CD4-positive, alpha-beta T cell (primary cell): ENCODE measurements at regions not wholly inside any gene's neighbourhood (a gene's known extent, or its start where the extent isn't known, plus 50 kb on each side); places are given as distances from the start of the nearest gene placed in this dataset.

Experiments used
- ATAC-seq: fragments of 200-7000 bp; cut with Tn5 transposase; one replicate; pipeline ENCODE4 v1.10.0; 2022; ENCODE audit warnings: mild to moderate bottlenecking; ENCODE audit not compliant: poor library complexity
- CTCF ChIA-PET: fragments of 350-600 bp; sonication (Branson Sonifier 250); formaldehyde crosslinking; loops from one replicate; lab custom pipeline; 2021; ENCODE audit warnings: antibody characterized with exemption, inconsistent platforms; lab: Charles Lee
- POLR2A ChIA-PET: fragments of 350-600 bp; sonication (Branson Sonifier 250); formaldehyde crosslinking; loops from one replicate; lab custom pipeline; 2021; ENCODE audit warnings: antibody characterized with exemption, inconsistent platforms; lab: Charles Lee
- DNase-seq, 14 experiments: peaks; one replicate each; pipeline ENCODE4 v3.0.0-alpha.2; 2013 to 2020; ENCODE audit warnings: mixed read lengths in 2 of 14
- H3K27ac ChIP-seq, 2 donors: one replicate each; pipeline versions ENCODE4 v1.5.1 to v1.7.0; 2013; ENCODE audit warnings: low read length in 2 of 2, low read depth in 1 of 2, mild to moderate bottlenecking in 1 of 2
- H3K27me3 ChIP-seq, 2 experiments: 1 replicate in 1 of 2; 2 replicates in 1 of 2; pipeline versions ENCODE4 v1.6.1 to v1.7.0; 2013; ENCODE audit warnings: low read length in 2 of 2, control low read depth in 1 of 2, mild to moderate bottlenecking in 1 of 2, moderate library complexity in 1 of 2; ENCODE audit not compliant: insufficient read depth in 2 of 2, control insufficient read depth in 1 of 2
- H3K36me3 ChIP-seq: one replicate; pipeline ENCODE4 v1.6.1; 2013; ENCODE audit warnings: low read length, control low read depth; ENCODE audit not compliant: insufficient read depth
- H3K4me1 ChIP-seq: one replicate; pipeline ENCODE4 v1.6.1; 2013; ENCODE audit warnings: low read length, control low read depth; ENCODE audit not compliant: insufficient read depth
- H3K4me3 ChIP-seq: one replicate; pipeline ENCODE4 v1.5.1; 2013; ENCODE audit warnings: mild to moderate bottlenecking, low read length, moderate library complexity
- H3K9me3 ChIP-seq, 2 experiments: 1 replicate in 1 of 2; 2 replicates in 1 of 2; pipeline versions ENCODE4 v1.6.1 to v1.7.0; 2013; ENCODE audit warnings: low read length in 2 of 2, mild to moderate bottlenecking in 2 of 2, control low read depth in 1 of 2, moderate library complexity in 1 of 2; ENCODE audit not compliant: control insufficient read depth in 1 of 2, insufficient read depth in 1 of 2
- H3K27ac Mint-ChIP-seq: one replicate; pipeline ENCODE4 v1.8.0; 2020; ENCODE audit warnings: mixed read lengths
- H3K27me3 Mint-ChIP-seq: one replicate; pipeline ENCODE4 v1.8.0; 2021; ENCODE audit warnings: mixed read lengths
- H3K36me3 Mint-ChIP-seq: one replicate; pipeline ENCODE4 v1.8.0; 2021; ENCODE audit warnings: low read depth, mixed read lengths
- H3K4me1 Mint-ChIP-seq: one replicate; pipeline ENCODE4 v1.8.0; 2021; ENCODE audit warnings: low read depth, mixed read lengths
- H3K4me3 Mint-ChIP-seq: one replicate; pipeline ENCODE4 v1.8.0; 2020; ENCODE audit warnings: mild to moderate bottlenecking, mixed read lengths
- H3K9me3 Mint-ChIP-seq: one replicate; pipeline ENCODE4 v1.8.0; 2020; ENCODE audit warnings: mixed read lengths
- CTCF ChIP-seq: fragments of 200-600 bp; IDR thresholded peaks from one replicate; pipeline ENCODE4 v1.8.0; 2022; ENCODE audit warnings: antibody characterized with exemption, mild to moderate bottlenecking
- intact Hi-C, 2 experiments: fragments of 100-400 bp; cut with DNase I in 1 of 2; cut with micrococcal nuclease in 1 of 2; formaldehyde crosslinking; loops; one replicate each; pipeline versions ENCODE4 v1.15.1 to v1.9.0; 2023 to 2025; cut with DNase I, micrococcal nuclease

GRCh38 chr9:24073666-24074065 is 247.6 kb upstream of the ELAVL2 start:
- Mint-ChIP-seq H3K27me3 (no peaks in the 10 kb centered on the region), H3K9me3 (peaks cover 20% of the 10 kb centered on the region), H3K27ac (no peak overlapping the region), H3K36me3 (no peaks in the 10 kb centered on the region), H3K4me1 (no peaks in the 10 kb centered on the region), H3K4me3 (no peak overlapping the region)
- CTCF ChIA-PET, result no interaction called here
- no peak overlapping the region for H3K4me3 ChIP-seq
- intact Hi-C loops, result no loop called here
- ATAC-seq (no peak), DNase-seq (no peak)
- TF ChIP-seq CTCF, result no peak
- H3K4me1 ChIP-seq, result no peaks in the 10 kb centered on the region
- POLR2A ChIA-PET, result no interaction called here
- H3K36me3 ChIP-seq, result no peaks in the 10 kb centered on the region
- H3K27me3 ChIP-seq, result no peaks in the 10 kb centered on the region
- peaks cover 0 to 12% of the 10 kb centered on the region in 2 experiments for H3K9me3 ChIP-seq
- no peak overlapping the region for H3K27ac ChIP-seq

DNA sequence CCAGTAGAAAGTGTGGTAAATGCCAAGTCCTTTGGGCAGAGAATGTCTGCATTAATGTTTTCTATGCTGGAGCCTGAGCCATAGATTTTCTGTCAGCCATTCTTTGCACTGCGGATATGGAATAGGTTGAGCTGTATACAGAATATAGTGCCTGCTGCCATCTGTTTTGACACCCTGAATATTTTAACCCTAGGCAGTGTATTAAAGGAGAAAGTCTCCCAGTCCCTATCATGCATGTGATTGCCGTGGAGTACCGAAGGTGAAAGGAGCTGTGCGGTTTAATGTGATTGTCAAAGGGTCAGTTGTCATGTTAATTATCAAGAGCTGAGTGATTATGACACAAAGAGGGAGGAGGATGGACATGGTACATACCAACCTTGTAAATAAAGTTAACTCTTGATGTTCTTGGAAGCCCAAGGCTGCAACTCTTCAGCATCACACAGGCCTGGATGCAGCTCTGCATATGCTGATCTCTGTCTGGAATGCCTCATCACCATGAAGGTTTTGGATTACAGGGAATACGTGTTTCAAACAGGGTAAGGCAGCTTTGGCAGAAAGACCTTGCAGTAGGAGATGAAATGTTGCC is 247.1 kb upstream of the ELAVL2 start:
- Mint-ChIP-seq H3K27ac (no peak overlapping the region), H3K27me3 (no peaks in the 10 kb centered on the region), H3K9me3 (peaks cover 17% of the 10 kb centered on the region), H3K36me3 (no peaks in the 10 kb centered on the region), H3K4me3 (no peak overlapping the region), H3K4me1 (no peaks in the 10 kb centered on the region)
- H3K4me1 ChIP-seq, result no peaks in the 10 kb centered on the region
- CTCF ChIA-PET, result no interaction called here
- DNase-seq (no peak), ATAC-seq (no peak)
- no peak overlapping the region for H3K27ac ChIP-seq
- TF ChIP-seq CTCF, result no peak
- H3K36me3 ChIP-seq, result no peaks in the 10 kb centered on the region
- intact Hi-C loops, result no loop called here
- no peak overlapping the region for H3K4me3 ChIP-seq
- no peaks in the 10 kb centered on the region for H3K27me3 ChIP-seq
- POLR2A ChIA-PET, result no interaction called here
- H3K9me3 ChIP-seq, result peaks cover 0 to 12% of the 10 kb centered on the region in 2 experiments

DNA sequence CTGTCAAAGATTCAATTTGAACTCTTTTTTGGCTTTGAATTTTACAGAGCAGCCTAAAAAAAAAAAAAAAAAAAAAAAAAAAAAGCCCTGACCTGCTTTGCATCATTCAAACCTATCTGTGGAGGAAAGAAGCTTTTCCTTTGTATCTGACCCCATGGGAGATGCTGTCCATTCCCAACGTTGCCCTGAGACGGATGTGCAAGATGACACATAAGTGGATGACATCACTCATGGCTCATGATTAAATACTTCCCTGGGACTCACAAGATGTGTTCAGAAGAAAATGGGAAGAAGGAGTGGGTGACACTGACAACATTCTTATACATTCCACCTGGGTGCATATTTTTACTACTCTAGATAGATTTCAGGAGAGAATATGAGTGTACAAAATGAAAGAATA is 245.7 kb upstream of the ELAVL2 start:
- no peak overlapping the region for H3K27ac Mint-ChIP-seq
- ATAC-seq (no peak), DNase-seq (no peak)
- ChIA-PET POLR2A (no interaction called here), CTCF (interaction anchor here (0.6 kb wide), 1 partner anchor 214 kb away, joined by 3 read pairs; no protein-coding TSS in a partner anchor)
- no peaks in the 10 kb centered on the region for H3K27me3 ChIP-seq
- no peaks in the 10 kb centered on the region for H3K27me3 Mint-ChIP-seq
- H3K36me3 ChIP-seq, result no peaks in the 10 kb centered on the region
- intact Hi-C loops, result no loop called here
- no peaks in the 10 kb centered on the region for H3K4me1 Mint-ChIP-seq
- H3K4me3 ChIP-seq, result no peak overlapping the region
- no peak overlapping the region for H3K27ac ChIP-seq
- no peaks in the 10 kb centered on the region for H3K36me3 Mint-ChIP-seq
- H3K9me3 Mint-ChIP-seq, result peaks cover 17% of the 10 kb centered on the region
- no peak for TF ChIP-seq CTCF
- H3K9me3 ChIP-seq, result peaks cover 0 to 12% of the 10 kb centered on the region in 2 experiments
- no peaks in the 10 kb centered on the region for H3K4me1 ChIP-seq
- no peak overlapping the region for H3K4me3 Mint-ChIP-seq
